ENCODE measurements at regions not wholly inside any gene's neighbourhood (a gene's known extent, or its start where the extent isn't known, plus 50 kb on each side); places are given as distances from the start of the nearest gene placed in this dataset.

GRCh38 chr2:83665154-83665553, 793.9 kb downstream of the SUCLG1 start:
- TF ChIP-seq CTCF (IDR thresholded peaks at IDR 0.05) (no peak), POLR2A (IDR thresholded peaks at IDR 0.05) (no peak)

Measured in ovary (tissue), 3 donors.